ENCODE measurements at regions not wholly inside any gene's neighbourhood (a gene's known extent, or its start where the extent isn't known, plus 50 kb on each side); places are given as distances from the start of the nearest gene placed in this dataset.

DNA sequence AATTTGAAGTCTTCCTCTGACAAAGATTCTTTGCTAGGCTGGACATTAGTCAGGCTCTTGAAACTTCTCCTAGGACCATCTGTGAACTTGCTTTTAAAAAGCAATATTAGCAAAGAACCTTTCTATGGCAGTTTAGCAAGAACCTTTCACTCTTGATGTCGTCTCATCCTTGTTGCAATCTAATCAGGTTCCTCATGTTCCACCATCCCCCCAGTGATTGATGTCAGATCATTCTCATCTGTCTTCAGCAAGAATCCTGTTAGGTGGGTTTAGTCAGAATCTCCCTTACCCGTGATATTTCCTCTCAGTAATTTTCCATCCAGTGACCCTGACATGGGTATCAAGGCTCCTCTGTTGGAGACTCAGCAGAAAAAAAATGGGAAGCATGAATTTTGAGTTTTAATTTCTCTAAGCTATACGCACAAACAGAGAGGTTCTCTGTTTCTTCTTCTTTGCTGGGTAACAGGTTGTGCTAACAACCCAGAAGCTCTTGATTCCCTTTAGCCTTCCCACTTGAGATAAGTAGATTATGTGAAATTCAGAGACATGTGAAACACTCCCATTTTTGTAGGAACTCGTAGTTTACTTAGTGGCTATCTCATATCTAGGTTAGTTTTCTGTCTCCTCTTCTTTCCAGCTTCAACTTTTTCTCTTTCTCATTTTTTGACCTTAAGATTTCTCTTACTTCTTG, 507.4 kb downstream of the C4orf33 start:
- H3K9me3 ChIP-seq = no peaks in the 10 kb centered on the region
- TF ChIP-seq, protein P1, sequence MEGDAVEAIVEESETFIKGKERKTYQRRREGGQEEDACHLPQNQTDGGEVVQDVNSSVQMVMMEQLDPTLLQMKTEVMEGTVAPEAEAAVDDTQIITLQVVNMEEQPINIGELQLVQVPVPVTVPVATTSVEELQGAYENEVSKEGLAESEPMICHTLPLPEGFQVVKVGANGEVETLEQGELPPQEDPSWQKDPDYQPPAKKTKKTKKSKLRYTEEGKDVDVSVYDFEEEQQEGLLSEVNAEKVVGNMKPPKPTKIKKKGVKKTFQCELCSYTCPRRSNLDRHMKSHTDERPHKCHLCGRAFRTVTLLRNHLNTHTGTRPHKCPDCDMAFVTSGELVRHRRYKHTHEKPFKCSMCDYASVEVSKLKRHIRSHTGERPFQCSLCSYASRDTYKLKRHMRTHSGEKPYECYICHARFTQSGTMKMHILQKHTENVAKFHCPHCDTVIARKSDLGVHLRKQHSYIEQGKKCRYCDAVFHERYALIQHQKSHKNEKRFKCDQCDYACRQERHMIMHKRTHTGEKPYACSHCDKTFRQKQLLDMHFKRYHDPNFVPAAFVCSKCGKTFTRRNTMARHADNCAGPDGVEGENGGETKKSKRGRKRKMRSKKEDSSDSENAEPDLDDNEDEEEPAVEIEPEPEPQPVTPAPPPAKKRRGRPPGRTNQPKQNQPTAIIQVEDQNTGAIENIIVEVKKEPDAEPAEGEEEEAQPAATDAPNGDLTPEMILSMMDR (IDR thresholded peaks at IDR 0.05) = no peak
- H3K36me3 ChIP-seq = no peaks in the 10 kb centered on the region
- ATAC-seq (ENCODE audit: insufficient number of reproducible peaks, low FRiP score, low read depth) (no peak), DNase-seq (ENCODE audit: low spot score) (no peak)
- no peaks in the 10 kb centered on the region for H3K27me3 ChIP-seq (replicated peaks; ENCODE audit: insufficient read depth)
- H3K27ac ChIP-seq = no peak overlapping the region
- H3K4me1 ChIP-seq (ENCODE audit: control insufficient read depth in 1 of 2, low read depth in 2 of 2) = no peaks in the 10 kb centered on the region
- H3K4me3 ChIP-seq = no peak overlapping the region

DNA sequence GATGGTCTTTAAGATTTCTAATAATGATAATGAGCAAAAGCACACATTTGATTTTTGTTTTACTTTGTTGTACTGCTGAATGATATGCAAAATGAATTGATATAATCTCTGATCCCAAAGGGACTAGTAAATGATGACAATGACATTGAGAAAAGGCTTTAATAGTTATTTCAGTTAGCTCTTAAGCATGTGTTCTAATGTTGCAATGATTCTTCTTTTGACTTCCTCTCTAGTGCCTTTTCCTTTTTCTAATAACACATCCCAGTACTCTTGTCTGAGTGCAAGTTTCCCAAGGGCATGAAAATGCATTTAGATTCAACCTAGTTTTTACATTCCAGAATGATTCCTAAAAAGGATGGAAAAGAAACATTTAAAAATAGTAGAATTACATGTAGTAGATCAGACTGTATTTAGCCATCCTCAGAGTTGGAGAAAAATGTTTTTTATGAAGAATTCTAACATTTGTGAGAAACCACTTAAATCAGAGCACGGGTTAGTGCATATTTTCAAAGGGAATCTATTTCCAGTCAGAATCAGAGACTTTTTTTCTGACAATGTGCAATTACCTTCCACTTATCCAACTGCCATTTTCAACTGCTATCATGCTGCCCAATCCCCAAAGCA, 508.8 kb downstream of the C4orf33 start:
- no peaks in the 10 kb centered on the region for H3K4me1 ChIP-seq (ENCODE audit: control insufficient read depth in 1 of 2, low read depth in 2 of 2)
- H3K27me3 ChIP-seq (replicated peaks; ENCODE audit: insufficient read depth) = no peaks in the 10 kb centered on the region
- H3K9me3 ChIP-seq = no peaks in the 10 kb centered on the region

DNA sequence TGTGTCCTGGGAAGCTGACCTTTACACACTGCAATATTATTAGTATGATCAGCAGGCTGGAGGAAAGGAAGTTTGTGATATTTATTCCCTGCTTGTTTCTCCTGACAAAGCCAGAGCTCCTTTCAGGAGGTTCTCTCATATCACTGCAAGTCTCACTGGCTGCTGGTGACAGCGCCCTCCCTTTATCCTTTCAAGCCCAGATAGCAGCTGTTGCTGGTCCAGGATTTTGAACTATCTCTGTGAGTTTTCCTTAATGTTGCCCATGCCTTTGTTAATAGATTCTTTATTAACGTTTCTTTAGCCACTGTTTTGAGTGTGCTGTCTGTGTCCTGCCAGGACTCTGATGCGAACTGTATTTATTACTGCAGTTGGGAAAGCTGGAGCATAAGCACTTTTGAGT, 518.7 kb downstream of the C4orf33 start:
- Histone ChIP-seq H3K27ac (no peak overlapping the region), H3K4me1 (ENCODE audit: control insufficient read depth in 1 of 2, low read depth in 2 of 2) (no peaks in the 10 kb centered on the region), H3K36me3 (no peaks in the 10 kb centered on the region), H3K4me3 (no peak overlapping the region), H3K27me3 (replicated peaks; ENCODE audit: insufficient read depth) (no peaks in the 10 kb centered on the region), H3K9me3 (no peaks in the 10 kb centered on the region)
- DNase-seq (ENCODE audit: low spot score) (no peak), ATAC-seq (ENCODE audit: insufficient number of reproducible peaks, low FRiP score, low read depth) (no peak)
- TF ChIP-seq, protein P1 (IDR thresholded peaks at IDR 0.05) = no peak

More for the DNA sequence above, 508.8 kb downstream of the C4orf33 start:
- TF ChIP-seq, protein P1 (IDR thresholded peaks at IDR 0.05) = no peak
- no peak for DNase-seq (ENCODE audit: low spot score)
- Histone ChIP-seq H3K4me3 (no peak overlapping the region), H3K36me3 (no peaks in the 10 kb centered on the region), H3K27ac (no peak overlapping the region)
- no peak for ATAC-seq (ENCODE audit: insufficient number of reproducible peaks, low FRiP score, low read depth)

DNA sequence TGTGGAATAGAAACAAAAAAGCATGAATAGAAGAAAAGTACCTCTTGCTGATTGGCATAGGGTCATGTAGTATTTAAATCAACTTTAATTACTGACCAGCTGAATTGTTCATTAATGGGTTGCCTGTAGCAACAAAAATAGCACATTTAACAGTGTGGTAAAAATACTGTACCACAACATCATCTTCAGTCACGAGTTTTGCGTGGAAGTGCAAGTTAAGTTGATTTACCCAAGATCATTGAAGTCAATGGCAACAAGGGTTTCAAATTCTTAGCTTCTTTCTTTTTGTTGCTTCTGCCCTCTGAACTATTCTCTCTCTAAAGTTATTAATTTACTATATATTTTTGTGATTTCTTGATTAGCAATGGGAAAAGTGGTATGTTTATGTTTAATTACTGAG, 526.6 kb downstream of the C4orf33 start:
- DNase-seq (ENCODE audit: low spot score) = no peak

DNA sequence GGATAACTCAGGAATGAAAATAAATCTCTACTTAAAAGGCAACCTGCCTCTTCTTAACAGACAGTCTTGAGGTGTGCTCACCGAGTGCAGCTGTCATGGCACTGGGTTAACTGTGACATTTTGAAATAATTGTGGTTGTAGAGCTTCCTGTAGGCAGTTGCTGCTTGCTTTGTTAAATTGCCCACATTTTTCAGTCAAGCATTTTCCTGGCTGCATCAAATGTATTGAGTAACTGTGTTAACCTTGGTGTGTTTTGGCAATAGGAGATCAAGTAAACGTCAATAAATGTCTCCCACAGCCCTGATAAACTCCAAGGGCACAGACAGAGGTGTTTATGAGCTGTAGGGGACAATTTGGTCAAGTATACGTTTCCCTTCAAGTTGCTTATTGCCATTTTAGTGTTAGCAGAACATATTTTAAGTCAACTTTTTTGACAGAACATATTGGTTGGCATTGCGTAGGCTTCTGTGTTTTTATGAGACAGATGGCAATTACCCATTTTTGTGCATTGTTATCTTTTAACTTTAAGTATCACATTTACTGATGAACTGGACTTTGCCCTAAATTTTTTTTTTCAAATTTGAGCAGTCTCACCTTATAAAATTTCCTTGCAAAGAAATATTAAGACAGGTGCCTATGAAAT, 527.4 kb downstream of the C4orf33 start:
- Histone ChIP-seq H3K4me1 (ENCODE audit: control insufficient read depth in 1 of 2, low read depth in 2 of 2) (no peaks in the 10 kb centered on the region), H3K27ac (no peak overlapping the region), H3K9me3 (no peaks in the 10 kb centered on the region), H3K4me3 (no peak overlapping the region), H3K36me3 (no peaks in the 10 kb centered on the region), H3K27me3 (replicated peaks; ENCODE audit: insufficient read depth) (no peaks in the 10 kb centered on the region)
- TF ChIP-seq, protein P1 (IDR thresholded peaks at IDR 0.05) = no peak
- DNase-seq (ENCODE audit: low spot score) (no peak), ATAC-seq (ENCODE audit: insufficient number of reproducible peaks, low FRiP score, low read depth) (no peak)

More for the DNA sequence above, 526.6 kb downstream of the C4orf33 start:
- Histone ChIP-seq H3K9me3 (no peaks in the 10 kb centered on the region), H3K4me3 (no peak overlapping the region), H3K27me3 (replicated peaks; ENCODE audit: insufficient read depth) (no peaks in the 10 kb centered on the region), H3K4me1 (ENCODE audit: control insufficient read depth in 1 of 2, low read depth in 2 of 2) (no peaks in the 10 kb centered on the region), H3K27ac (no peak overlapping the region), H3K36me3 (no peaks in the 10 kb centered on the region)
- ATAC-seq (ENCODE audit: insufficient number of reproducible peaks, low FRiP score, low read depth) = no peak
- TF ChIP-seq, protein P1 (IDR thresholded peaks at IDR 0.05) = no peak

All from thoracic aorta (tissue), 2 donors.